Thoracic aorta (tissue), 2 donors: ENCODE measurements at regions not wholly inside any gene's neighbourhood (a gene's known extent, or its start where the extent isn't known, plus 50 kb on each side); places are given as distances from the start of the nearest gene placed in this dataset.

Source experiments
- ATAC-seq: fragments of 150-250 bp; one replicate; pipeline ENCODE4 v1.8.0; 2017; ENCODE audit warnings: low read depth; ENCODE audit not compliant: insufficient number of reproducible peaks, low FRiP score
- DNase-seq: peaks from one replicate; pipeline ENCODE4 v3.0.0-alpha.2; 2020; ENCODE audit warnings: low spot score
- H3K27ac ChIP-seq, 2 donors: fragments of 200-600 bp; sonication (generic); 1 replicate in 1 of 2; 2 replicates in 1 of 2; pipeline ENCODE4 v1.5.1; 2016; ENCODE audit warnings: mild to moderate bottlenecking in 2 of 2, moderate library complexity in 2 of 2
- H3K27me3 ChIP-seq: fragments of 200-600 bp; sonication (generic); replicated peaks from 2 replicates; pipeline ENCODE4 v1.6.0; 2016; ENCODE audit warnings: mild to moderate bottlenecking; ENCODE audit not compliant: insufficient read depth
- H3K36me3 ChIP-seq: fragments of 200-600 bp; sonication (generic); one replicate; pipeline ENCODE4 v1.5.1; 2016
- H3K4me1 ChIP-seq, 2 donors: fragments of 200-600 bp; sonication (generic); 1 replicate in 1 of 2; 2 replicates in 1 of 2; pipeline versions ENCODE4 v1.5.1 to v1.6.0; 2016; ENCODE audit warnings: low read depth in 2 of 2, mild to moderate bottlenecking in 1 of 2; ENCODE audit not compliant: control insufficient read depth in 1 of 2
- H3K4me3 ChIP-seq: fragments of 200-600 bp; sonication (generic); 2 replicates; pipeline ENCODE4 v1.5.1; 2016; ENCODE audit warnings: mild to moderate bottlenecking
- H3K9me3 ChIP-seq: fragments of 200-600 bp; sonication (generic); 2 replicates; pipeline ENCODE4 v1.5.1; 2016
- TF ChIP-seq, protein P1 (sequence below): fragments of 200-600 bp; sonication (generic); IDR thresholded peaks from one replicate; pipeline ENCODE4 v1.5.1; 2019; ENCODE audit warnings: antibody characterized with exemption

- TF ChIP-seq, protein P1, sequence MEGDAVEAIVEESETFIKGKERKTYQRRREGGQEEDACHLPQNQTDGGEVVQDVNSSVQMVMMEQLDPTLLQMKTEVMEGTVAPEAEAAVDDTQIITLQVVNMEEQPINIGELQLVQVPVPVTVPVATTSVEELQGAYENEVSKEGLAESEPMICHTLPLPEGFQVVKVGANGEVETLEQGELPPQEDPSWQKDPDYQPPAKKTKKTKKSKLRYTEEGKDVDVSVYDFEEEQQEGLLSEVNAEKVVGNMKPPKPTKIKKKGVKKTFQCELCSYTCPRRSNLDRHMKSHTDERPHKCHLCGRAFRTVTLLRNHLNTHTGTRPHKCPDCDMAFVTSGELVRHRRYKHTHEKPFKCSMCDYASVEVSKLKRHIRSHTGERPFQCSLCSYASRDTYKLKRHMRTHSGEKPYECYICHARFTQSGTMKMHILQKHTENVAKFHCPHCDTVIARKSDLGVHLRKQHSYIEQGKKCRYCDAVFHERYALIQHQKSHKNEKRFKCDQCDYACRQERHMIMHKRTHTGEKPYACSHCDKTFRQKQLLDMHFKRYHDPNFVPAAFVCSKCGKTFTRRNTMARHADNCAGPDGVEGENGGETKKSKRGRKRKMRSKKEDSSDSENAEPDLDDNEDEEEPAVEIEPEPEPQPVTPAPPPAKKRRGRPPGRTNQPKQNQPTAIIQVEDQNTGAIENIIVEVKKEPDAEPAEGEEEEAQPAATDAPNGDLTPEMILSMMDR = no peak
- DNase-seq (no peak), ATAC-seq (no peak)
- H3K4me1 ChIP-seq = no peaks in the 10 kb centered on the region
- no peak overlapping the region for H3K4me3 ChIP-seq
- H3K27ac ChIP-seq = no peak overlapping the region
- H3K9me3 ChIP-seq = no peaks in the 10 kb centered on the region
- no peaks in the 10 kb centered on the region for H3K36me3 ChIP-seq
- no peaks in the 10 kb centered on the region for H3K27me3 ChIP-seq
These were observed 68.5 kb upstream of the SEMA3A start for GRCh38 chr7:84263106-84263505.

GRCh38 chr7:84261509-84261908, 66.9 kb upstream of the SEMA3A start:
- no peaks in the 10 kb centered on the region for H3K9me3 ChIP-seq
- no peaks in the 10 kb centered on the region for H3K4me1 ChIP-seq
- no peak for DNase-seq
- H3K36me3 ChIP-seq = no peaks in the 10 kb centered on the region
- H3K27me3 ChIP-seq = no peaks in the 10 kb centered on the region
- H3K4me3 ChIP-seq = no peak overlapping the region
- TF ChIP-seq, protein P1 = no peak
- no peak for ATAC-seq
- no peak overlapping the region for H3K27ac ChIP-seq

DNA sequence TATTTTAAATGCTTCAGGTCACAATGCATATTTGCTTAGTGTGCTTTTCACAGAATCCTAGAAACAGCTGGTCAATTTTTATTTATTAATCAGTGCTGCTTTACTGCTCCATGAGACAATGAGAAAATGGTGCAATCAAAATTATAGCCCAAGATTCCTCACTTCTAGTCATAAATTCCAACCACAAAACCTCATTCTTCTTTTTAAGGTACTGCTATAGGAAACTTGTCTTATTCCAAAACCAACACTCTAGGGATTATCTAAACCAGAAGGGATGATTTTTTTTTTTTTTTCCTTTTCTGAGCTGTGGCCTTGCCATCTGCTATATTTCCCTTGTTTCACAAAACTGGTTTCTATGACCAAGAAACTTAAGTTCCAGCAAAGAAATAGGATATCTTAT, 64.0 kb upstream of the SEMA3A start:
- ATAC-seq (no peak), DNase-seq (no peak)
- TF ChIP-seq, protein P1 = no peak
- no peak overlapping the region for H3K4me3 ChIP-seq
- H3K4me1 ChIP-seq = no peaks in the 10 kb centered on the region
- H3K27me3 ChIP-seq = no peaks in the 10 kb centered on the region
- H3K36me3 ChIP-seq = no peaks in the 10 kb centered on the region
- H3K9me3 ChIP-seq = no peaks in the 10 kb centered on the region
- H3K27ac ChIP-seq = no peak overlapping the region

DNA sequence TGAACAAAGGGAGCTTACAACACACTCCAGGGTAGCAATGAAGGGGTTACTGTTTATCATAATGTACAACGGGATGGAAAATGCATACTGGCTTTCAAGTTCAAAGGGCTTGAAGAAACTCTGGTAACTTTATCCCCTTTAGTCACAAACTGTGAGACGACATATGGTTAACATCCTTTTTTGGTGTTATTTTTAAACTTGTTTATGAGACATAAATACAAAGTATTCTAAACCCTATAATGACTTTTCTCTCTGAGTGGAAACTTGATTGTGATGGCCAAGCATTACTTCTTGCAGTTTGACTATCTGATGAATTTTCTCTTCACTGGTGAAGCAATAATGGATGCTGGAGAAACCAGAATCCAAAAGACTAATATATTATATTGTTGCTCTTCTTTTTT, 62.0 kb upstream of the SEMA3A start:
- Histone ChIP-seq H3K27ac (no peak overlapping the region), H3K4me1 (no peaks in the 10 kb centered on the region), H3K4me3 (no peak overlapping the region), H3K9me3 (no peaks in the 10 kb centered on the region), H3K27me3 (no peaks in the 10 kb centered on the region), H3K36me3 (no peaks in the 10 kb centered on the region)
- ATAC-seq = no peak
- TF ChIP-seq, protein P1 = no peak
- no peak for DNase-seq

- no peak for DNase-seq
- H3K4me1 ChIP-seq = no peaks in the 10 kb centered on the region
- no peak overlapping the region for H3K27ac ChIP-seq
- H3K27me3 ChIP-seq = no peaks in the 10 kb centered on the region
- TF ChIP-seq, protein P1 = no peak
- no peak overlapping the region for H3K4me3 ChIP-seq
- ATAC-seq = no peak
- no peaks in the 10 kb centered on the region for H3K9me3 ChIP-seq
- no peaks in the 10 kb centered on the region for H3K36me3 ChIP-seq
These were observed 56.7 kb upstream of the SEMA3A start for GRCh38 chr7:84251277-84251781.
